HG03045 (cell line): ENCODE measurements at regions not wholly inside any gene's neighbourhood (a gene's known extent, or its start where the extent isn't known, plus 50 kb on each side); places are given as distances from the start of the nearest gene placed in this dataset.

Experiments
- ATAC-seq: cut with Tn5 transposase; IDR thresholded peaks from one replicate; pipeline ENCODE4 v1.9.1; 2021; ENCODE audit warnings: mild to moderate bottlenecking, moderate library complexity; ENCODE audit not compliant: unreplicated experiment

- no peak for ATAC-seq
Observed at GRCh38 chr12:24307716-24308335, 358.4 kb upstream of the SOX5 start.

- no peak for ATAC-seq
Observed at GRCh38 chr12:24307153-24307552, 357.7 kb upstream of the SOX5 start.

- no peak for ATAC-seq
Observed at GRCh38 chr12:24306001-24306400, 356.5 kb upstream of the SOX5 start.

- no peak for ATAC-seq
Observed at GRCh38 chr12:24304285-24304684, 354.8 kb upstream of the SOX5 start.

GRCh38 chr12:24302708-24303107 is 353.2 kb upstream of the SOX5 start:
- ATAC-seq, result no peak

GRCh38 chr12:24297516-24297915 is 348.0 kb upstream of the SOX5 start:
- ATAC-seq, result no peak

- ATAC-seq, result no peak
Observed at GRCh38 chr12:24293549-24293948, 344.1 kb upstream of the SOX5 start.

- no peak for ATAC-seq
Observed at GRCh38 chr12:24287963-24288362, 338.5 kb upstream of the SOX5 start.

- ATAC-seq, result no peak
Observed at GRCh38 chr12:24285448-24285847, 336.0 kb upstream of the SOX5 start.

GRCh38 chr12:24281341-24281740 is 331.9 kb upstream of the SOX5 start:
- ATAC-seq, result no peak

GRCh38 chr12:24280056-24280842 is 330.8 kb upstream of the SOX5 start:
- no peak for ATAC-seq

GRCh38 chr12:24278832-24279231 is 329.4 kb upstream of the SOX5 start:
- ATAC-seq, result no peak

GRCh38 chr12:24270965-24271364 is 321.5 kb upstream of the SOX5 start:
- no peak for ATAC-seq

GRCh38 chr12:24270464-24270863 is 321.0 kb upstream of the SOX5 start:
- ATAC-seq, result no peak

GRCh38 chr12:24268663-24269186 is 319.3 kb upstream of the SOX5 start:
- no peak for ATAC-seq

GRCh38 chr12:24266982-24267381 is 317.5 kb upstream of the SOX5 start:
- no peak for ATAC-seq

GRCh38 chr12:24256684-24257083 is 307.2 kb upstream of the SOX5 start:
- no peak for ATAC-seq

- ATAC-seq, result no peak
Observed at GRCh38 chr12:24255920-24256665, 306.6 kb upstream of the SOX5 start.

- ATAC-seq, result no peak
Observed at GRCh38 chr12:24252602-24253001, 303.1 kb upstream of the SOX5 start.

GRCh38 chr12:24246934-24247333 is 297.5 kb upstream of the SOX5 start:
- ATAC-seq, result no peak

- ATAC-seq, result no peak
Observed at GRCh38 chr12:24246376-24246775, 296.9 kb upstream of the SOX5 start.

GRCh38 chr12:24244801-24245200 is 295.3 kb upstream of the SOX5 start:
- ATAC-seq, result no peak
